ENCODE measurements at regions not wholly inside any gene's neighbourhood (a gene's known extent, or its start where the extent isn't known, plus 50 kb on each side); places are given as distances from the start of the nearest gene placed in this dataset.

GRCh38 chr16:59993101-59993500, 1259.0 kb upstream of the GOT2 start:
- TF ChIP-seq RXRA (CRISPR knock-in tag; IDR thresholded peaks at IDR 0.05) (no peak), CENPX (CRISPR knock-in tag; IDR thresholded peaks at IDR 0.05) (no peak), GTF2F1 (IDR thresholded peaks at IDR 0.05; ENCODE audit: low read length) (no peak), POLR2A (IDR thresholded peaks at IDR 0.05; ENCODE audit: insufficient read depth in 1 of 2, low read depth in 2 of 2, low read length in 2 of 2) (no peak)

Data from HepG2 (cell line).